HG03521 (cell line): ENCODE measurements at regions not wholly inside any gene's neighbourhood (a gene's known extent, or its start where the extent isn't known, plus 50 kb on each side); places are given as distances from the start of the nearest gene placed in this dataset.
"Not testable (repeated sequence)": the region's sequence is repeated elsewhere in the genome, so short reads cannot be mapped to it uniquely, and the experiment has no call there.

Source experiments
- ATAC-seq: cut with Tn5 transposase; IDR thresholded peaks from one replicate; pipeline ENCODE4 v1.9.1; 2021; ENCODE audit warnings: mild to moderate bottlenecking, moderate library complexity; ENCODE audit not compliant: unreplicated experiment

DNA sequence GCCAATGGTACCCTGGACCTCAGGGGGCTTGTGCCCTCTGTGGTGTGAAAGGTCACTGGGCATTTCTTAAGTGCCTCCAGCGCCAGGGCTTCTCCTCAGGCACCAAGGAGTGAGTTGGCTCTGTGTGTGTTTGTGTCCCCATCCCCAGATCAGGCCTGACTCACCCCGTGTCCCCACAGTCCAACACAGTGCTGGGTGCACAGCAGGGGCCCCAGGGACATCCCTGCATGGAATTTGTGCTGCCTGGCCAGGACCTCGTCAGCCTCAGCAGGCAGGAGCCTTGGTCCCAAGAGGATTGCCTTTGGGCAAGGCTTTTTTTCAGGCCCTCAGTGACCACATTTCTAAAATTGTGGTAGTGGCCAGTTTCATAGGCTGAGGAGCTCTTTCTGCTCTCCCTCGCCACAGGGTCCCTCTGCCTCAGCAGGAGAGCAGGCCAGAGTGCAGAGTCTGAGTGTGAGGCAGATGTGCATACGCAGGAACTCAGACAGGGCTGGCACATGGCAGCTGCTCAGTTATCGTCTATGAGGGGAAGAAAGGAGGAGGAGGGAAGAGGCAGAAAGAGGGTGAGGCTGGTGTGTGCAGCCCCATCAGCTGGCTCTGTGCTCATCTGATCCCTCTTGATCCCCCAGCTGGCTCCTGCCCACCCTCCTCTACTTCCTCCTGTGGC, 215.6 kb downstream of the RPLP1 start:
- ATAC-seq, result no peak

DNA sequence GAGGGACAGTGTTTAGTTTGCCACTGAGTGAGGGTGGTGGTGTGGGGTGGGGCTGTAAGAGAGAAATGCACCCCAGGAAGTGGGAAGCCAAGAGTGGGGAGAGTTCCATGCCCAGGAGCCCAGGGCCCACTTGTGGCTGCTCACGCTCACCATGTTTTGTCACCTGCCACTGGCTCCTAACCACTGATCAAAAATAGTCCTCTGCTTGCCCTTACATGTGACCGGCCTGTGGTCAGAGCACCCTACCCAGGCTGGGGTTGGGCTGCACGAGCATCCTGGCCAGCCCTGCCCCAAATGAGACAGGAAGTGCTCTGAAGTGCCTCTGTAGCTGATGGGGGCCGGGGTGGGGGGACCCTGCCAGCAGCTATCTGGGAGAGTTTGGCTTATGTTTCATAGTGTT, 216.3 kb downstream of the RPLP1 start:
- ATAC-seq, result peak; percentile 56

DNA sequence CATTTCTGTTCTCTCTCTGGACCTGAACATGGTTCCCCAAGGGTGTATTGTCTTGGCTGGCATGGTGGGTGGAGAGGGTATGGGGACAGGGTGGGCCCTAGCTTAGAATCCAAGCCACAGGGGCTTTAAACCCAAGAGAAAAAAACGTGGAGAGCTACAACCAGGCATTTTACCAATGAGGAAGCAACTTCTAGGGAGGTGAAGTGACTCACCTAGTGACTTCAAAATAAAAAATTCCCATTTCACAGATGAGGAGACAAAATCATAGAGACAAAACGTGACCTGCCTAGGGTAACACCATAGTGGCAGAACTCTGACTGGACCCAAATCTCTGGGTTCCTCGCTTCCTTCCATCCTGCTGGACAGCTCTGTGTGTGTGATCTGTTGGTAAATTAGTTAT, 216.8 kb downstream of the RPLP1 start:
- ATAC-seq, result no peak

DNA sequence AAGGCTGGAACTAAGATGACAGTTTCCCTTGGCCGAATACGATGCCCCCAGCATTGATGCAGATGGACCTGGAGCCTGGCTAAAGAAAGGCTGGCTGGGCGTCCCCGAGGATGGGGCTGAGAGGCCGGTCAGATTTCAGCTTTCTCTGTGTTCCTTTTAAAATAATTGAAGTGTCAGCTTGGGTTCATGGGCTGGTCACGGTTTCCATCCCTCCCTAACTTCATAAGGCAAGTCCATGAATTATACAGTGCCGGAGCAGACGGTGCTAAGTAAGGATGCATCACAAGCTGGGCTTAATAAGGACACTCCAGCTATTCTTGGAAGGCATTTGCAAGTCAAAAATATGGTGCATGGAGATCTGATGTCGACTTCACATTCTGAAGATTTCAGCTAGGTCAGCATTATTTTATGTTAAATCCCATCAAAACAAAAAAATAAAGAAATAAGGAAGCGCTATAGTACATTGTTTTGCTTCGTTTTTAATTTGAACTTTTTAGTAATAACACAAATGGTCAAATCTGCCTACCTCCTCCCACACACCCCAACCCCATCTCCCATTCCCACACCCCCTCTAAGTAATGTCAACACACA, 220.8 kb downstream of the RPLP1 start:
- ATAC-seq, result no peak

DNA sequence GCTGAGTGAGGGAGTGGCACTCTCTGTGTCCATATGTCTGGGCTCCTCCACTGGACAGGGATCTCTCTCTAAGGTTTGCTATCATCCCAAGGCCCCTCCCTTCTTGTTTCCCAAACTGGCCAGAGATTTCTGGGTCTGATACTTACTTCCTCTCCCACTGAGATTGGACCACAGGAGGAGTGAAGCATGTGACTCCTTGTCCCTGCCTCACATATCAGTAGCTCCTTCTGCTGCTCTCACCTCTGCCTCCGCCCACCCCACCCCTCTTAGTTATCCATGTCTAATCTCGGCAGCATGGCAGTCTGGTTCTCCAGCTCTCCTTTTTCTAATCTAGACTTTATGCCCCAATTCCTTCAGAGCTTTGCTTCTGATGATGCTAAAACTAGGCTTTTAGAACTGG, 223.1 kb downstream of the RPLP1 start:
- no peak for ATAC-seq

DNA sequence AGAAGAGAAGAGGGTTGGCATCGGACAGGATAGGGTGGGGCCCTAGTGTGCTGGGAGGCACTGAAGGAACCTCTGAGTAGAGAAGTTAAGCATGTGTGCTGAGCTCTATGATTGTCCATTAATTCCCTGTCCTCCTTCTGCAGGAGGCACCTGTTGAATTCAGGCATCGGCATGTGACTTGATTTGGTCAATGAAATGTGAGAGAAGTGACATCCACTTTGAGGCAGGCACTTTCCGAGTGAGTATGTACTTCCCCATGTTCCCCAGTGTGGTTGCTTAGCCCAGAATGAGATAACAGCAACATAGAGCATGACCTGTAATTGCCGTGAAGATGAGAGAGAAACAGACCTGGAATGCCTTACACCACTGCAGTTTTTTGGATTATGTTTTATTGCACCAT, 224.8 kb downstream of the RPLP1 start:
- ATAC-seq, result no peak

DNA sequence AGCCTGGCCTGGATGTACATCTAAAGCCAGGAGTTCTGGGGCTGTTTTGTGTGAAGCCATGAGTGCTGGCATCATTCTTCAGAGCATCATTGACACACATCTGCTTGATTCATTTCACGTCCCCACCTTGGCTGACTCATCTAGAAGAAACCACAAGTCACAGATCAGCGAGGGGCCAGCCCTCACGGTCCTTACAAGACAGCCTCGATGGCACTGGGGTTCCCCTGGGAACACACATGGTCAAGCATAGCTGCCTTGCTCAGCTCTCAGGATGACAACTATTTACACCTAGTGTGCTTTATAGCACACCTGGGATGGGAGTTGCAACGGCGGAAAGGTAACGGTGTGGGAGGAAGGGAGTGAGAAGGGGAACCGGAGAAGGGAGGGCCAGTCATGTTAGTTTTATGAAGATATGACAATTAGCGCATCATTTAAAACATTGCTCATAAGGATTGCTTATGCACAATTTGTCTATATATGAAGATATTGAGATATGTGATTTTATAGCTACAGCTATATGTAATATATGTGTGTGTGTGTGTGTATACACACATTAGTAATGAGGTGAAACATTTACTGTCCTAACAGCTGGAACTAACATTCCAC, 227.1 kb downstream of the RPLP1 start:
- peak; percentile 83 for ATAC-seq

DNA sequence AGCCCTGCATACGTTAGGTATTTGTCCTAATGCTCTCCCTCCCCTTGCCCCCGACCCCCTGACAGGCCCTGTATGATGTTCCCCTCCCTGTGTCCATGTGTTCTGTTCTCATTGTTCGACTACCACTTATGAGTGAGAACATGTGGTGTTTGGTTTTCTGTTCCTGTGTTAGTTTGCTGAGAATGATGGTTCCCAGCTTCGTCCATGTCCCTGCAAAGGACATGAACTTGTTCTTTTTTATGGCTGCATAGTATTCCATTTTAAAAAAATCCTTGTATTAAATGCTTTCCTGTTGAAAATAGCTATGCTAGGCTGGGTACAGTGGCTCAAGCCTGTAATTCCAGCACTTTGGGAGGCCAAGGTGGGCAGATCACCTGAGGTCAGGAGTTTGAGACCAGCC, 232.2 kb downstream of the RPLP1 start:
- not testable (repeated sequence) for ATAC-seq

DNA sequence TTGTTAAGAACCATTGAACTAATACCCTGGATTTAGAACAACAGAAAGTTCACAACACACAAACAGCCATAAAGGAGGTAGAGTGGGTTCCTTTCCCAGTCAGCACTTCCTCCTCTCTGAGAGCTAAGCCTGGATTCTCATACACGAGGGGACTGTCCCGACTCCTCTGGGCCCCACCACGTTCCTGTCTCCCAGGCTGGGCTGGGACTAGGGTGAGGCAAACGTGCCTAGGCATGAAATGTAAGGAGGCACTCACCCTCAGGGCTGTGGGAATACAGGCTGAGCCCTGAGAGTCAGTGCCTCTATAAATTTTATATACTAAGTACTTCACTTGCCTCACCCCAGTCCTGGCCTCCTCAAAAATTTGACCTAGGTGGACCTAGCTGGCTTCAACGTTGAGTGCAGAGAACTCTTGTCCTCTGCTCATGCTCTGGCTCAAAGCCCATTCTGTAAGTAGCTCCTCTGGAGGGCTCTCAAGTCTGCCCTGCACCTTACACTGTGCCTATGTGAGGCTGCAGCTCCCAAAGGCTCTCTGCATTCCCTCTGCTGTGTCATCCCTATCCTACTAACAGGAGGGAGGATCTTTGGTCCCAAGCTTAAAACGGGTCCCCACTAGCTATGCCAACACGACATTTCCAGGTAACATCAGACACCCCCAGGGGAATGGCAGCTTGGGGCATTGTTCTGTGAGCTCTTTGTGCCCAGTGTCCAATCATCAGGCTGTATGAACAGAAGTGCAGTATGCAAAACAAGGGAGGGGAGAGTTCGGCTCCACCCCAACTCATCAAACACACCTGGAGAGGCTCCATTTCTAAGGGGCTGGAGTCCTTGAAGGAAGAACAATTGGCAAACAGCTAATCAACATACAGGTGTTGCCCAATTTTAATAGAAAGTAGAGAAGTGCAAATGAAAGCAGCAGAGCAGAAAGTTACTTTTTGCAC, 233.2 kb downstream of the RPLP1 start:
- no peak for ATAC-seq

DNA sequence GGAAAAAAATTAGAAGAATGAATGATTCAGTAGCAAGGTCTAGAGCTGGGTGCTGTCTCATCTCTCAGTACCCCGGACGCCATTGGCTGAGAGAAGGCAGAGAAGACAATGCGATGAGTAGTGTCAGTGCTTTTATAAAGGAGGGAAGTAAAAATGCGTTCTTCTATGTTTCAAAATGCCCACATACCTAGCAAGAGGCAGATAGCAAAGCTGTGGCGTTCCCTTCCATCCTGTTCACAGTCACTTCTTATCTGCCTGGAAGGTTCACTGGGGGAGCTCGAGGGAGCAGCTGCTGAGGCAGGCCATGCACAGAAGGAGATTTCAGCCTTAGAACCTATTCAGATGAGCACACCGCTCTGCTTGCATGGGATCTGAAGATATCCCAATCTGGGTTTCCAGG, 234.0 kb downstream of the RPLP1 start:
- no peak for ATAC-seq

DNA sequence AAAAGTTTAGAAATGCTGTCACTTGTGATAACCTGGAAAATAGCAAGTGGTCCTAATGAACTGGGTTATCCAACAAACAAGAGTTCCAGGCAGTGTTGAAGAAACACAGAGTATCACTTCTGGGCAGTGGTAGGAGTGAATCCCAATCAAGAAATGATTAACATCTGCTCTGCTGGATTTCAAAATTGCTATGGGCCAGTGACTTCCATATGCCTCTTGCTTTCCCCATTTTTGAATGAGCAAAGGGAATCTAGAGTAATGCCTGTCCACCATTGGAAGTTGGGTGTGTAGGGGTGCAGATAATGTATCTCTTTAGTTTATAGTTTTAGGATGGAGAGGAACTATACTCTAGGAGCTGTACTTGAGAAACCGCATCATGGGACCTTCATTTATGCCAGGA, 236.5 kb downstream of the RPLP1 start:
- no peak for ATAC-seq

DNA sequence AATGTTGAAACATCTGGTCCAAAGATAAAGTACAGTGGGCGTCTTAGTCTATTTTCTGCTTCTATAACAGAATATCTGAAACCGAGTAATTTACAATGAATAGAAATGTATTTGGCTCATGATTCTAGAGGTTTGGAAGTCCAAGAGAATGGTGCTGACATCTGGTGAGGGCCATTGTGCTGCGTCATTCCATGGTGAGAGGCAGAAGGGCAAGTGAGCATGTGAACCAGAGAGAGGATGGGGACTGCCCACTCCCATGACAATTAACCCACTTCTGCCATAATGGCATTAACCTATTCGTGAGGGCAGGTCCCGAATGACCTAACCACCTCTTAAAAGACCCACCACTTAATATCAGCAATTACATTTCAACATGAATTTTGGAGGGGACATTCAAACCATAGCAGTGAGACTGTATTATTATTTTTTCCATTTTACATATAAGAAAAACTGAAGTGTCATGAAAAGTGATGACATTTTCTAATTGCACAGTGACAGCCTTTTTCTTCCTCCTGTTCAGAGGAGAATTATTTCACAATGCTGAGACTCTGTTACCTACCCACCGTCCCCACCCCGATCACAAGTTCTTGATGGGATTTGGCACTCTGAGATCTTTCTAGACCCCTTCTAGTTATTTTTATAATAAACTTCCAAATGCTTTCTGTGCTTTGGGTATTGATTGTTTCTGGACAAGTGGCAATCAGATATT, 238.8 kb downstream of the RPLP1 start:
- no peak for ATAC-seq

DNA sequence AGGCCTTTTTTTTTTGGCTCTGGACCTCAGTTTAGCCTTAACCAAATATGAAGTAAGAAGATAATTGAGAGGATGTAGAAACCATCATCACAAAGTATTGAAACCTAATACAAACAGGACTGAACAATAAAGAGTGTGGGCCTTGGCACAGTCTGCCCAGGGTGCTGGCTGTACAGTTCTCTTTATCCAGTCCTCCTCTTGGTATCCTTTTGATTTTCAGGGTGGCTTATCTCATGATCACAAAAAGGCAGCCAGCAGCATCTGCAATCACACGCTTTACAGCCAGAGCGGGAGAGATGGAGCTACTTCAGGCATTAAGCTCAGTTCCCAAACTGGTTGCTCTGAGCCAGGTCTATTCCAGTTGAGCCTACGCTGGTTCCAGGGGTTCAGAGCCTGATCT, 239.7 kb downstream of the RPLP1 start:
- ATAC-seq, result no peak

DNA sequence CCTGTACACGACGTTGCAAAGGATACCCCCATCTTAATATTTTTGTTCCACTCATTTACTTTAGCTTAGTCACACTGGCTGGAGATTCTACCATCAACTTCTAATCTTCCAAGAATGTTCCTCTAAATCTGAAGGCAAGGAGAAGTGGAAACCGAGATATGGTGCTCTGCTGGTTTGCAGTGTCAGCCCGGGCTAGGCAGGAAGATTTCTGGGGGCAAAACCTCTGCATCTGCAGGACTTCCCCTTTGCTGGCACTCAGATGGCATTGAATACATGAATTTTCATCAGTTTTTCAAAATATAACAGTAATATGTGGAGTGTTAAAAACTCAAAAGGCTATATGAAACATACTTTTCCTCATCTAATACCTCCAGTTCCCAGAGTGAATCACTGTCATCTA, 240.4 kb downstream of the RPLP1 start:
- ATAC-seq, result no peak

DNA sequence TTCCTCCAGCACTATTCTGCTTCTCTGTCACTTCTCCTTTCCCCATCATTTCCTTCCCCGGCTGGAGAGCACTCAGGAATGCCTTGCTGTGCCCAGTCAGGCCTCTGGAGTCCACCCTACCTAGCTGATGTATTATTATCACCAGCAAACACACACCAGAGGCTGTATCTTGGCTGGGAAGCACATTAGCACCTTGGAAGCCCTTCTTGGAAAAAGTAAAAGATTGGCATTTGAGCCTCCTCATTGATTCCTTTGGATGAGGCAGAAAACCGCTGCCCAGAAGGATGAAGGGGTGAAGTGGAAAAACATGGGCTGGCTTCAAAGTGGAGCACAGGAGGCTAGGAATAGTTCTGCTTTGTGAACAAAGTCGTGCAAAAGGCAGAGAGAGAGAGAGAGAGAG, 244.3 kb downstream of the RPLP1 start:
- ATAC-seq, result no peak

DNA sequence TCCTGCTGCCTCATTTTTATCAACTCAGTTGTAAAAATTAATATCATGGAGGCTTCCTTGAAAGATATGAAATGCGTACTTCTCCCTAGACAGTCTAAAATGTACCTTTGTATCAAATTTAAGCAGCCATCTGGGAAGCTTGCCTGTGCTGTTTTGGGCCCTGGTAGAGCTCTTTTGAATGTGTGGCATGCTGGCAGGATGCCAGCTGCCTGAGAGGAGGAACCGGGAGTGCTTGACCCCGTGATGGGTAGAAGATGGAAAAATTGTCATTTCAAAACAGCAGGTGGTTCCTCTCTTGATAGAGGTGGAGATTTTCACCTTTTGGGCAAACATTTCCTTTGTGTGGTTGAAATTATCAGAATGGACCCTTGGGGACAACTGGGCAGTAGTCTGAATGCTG, 245.3 kb downstream of the RPLP1 start:
- no peak for ATAC-seq

DNA sequence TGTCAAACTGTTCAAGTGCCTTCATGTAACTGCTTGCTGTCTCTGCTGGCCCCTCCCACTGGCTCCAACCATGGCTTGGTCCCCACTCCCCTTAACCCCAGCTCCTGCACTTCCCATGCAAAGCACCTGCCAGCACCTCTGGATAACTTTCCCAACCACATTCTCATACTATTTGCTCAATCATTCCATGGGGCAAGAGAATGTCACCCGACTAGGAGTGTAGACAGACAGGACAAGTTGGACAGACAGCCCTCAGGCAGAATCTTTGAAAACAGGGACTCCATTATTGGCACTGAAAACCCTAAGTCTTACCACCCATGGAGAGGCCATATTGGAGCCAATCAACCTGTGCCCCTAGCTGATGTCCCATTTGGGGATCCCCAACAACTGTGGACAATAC, 246.5 kb downstream of the RPLP1 start:
- ATAC-seq, result no peak

DNA sequence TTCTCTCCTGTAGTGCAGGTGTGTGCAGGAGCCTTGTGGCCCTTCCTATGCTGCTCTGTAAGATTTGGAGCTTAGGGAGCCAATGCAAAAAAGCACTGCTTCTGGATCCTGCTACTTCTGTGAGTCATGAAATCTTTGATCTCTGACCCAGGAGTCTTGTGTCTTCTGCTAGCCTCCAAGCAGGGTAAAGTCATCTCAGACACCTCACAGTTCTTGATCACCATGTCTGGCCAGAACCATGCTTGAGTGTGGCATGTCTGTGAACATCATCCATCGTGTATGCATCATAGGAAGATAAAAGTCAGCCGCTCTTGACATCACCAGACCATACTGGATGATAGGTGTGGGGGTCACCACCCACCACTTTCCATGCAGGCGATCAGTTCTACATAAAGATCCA, 247.8 kb downstream of the RPLP1 start:
- no peak for ATAC-seq

DNA sequence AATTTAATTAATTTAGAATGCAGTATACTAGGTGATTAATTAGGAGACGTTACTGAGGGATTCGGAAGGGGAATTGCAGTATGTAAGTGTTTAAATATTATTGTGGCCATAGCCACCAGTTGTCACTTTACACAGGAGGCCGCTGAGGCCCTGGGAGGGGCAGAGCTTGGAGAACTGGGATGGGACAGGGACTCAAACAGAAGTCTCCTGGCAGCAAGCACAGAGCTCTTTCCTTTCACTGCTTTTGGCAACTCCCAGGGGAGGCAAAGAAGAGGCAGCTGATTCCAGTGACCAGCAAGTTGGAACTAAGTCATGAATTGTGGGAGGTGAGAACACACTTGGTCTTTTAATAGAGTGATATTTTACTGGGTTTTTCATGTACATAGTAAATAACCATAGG, 248.6 kb downstream of the RPLP1 start:
- ATAC-seq, result no peak

DNA sequence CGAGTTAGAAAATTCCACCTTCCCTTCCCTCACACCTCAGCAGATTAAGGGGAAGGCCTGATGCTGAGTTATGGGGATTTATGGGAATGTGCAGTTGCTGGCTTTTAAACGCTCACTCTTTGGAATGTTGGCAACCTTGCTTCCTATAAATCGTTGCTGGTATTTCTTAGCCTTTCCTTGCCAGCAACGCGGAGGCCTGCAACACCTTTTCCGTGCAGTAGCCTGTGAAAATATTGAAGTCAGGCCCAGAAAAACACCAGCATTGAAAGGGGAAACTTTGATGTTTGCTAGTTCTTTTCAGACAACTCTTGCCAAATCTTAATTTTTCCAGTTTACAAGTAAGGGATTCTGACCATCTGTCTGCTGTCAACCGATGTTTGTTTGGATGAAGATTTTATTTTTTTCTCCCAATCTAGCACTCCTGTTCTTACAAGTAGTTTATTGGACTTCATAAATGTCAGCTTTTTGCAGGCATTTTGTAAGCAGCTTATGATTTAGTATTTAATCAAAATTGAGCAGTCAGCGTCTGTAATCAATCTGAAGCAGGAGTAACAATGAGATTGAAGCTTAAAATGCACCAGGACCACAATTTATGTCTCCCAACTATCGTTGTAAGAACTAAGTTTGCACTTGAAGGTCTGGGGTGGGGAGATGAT, 251.0 kb downstream of the RPLP1 start:
- ATAC-seq, result no peak
